B cell (primary cell): ENCODE measurements at regions not wholly inside any gene's neighbourhood (a gene's known extent, or its start where the extent isn't known, plus 50 kb on each side); places are given as distances from the start of the nearest gene placed in this dataset.

Source experiments
- CTCF ChIP-seq: fragments of 200-600 bp; IDR thresholded peaks from one replicate; pipeline ENCODE4 v1.8.0; 2022; ENCODE audit warnings: antibody characterized with exemption, mild to moderate bottlenecking
- EZH2 ChIP-seq: IDR thresholded peaks from 2 replicates; pipeline ENCODE4 v1.6.1; 2012; ENCODE audit warnings: borderline replicate concordance, low read depth, mild to moderate bottlenecking, moderate library complexity, low read length; ENCODE audit not compliant: insufficient read depth, poor library complexity, severe bottlenecking

GRCh38 chr9:80831751-80832150, 857.6 kb downstream of the TLE1 start:
- TF ChIP-seq CTCF: no peak
- TF ChIP-seq EZH2: no peak
